ENCODE measurements at regions not wholly inside any gene's neighbourhood (a gene's known extent, or its start where the extent isn't known, plus 50 kb on each side); places are given as distances from the start of the nearest gene placed in this dataset.

- Mint-ChIP-seq H3K27ac (no peak overlapping the region), H3K9me3 (no peaks in the 10 kb centered on the region), H3K4me3 (no peak overlapping the region), H3K27me3 (ENCODE audit: insufficient read depth, low read depth) (no peaks in the 10 kb centered on the region), H3K4me1 (no peaks in the 10 kb centered on the region), H3K36me3 (no peaks in the 10 kb centered on the region)
- H3K36me3 ChIP-seq, result no peaks in the 10 kb centered on the region
- H2AFZ ChIP-seq (replicated peaks), result peak overlapping the region; percentile 26
- no peaks in the 10 kb centered on the region for H3F3A ChIP-seq (ENCODE audit: low read depth)
- no peak for TF ChIP-seq CTCF (IDR thresholded peaks at IDR 0.05)
- no peaks in the 10 kb centered on the region for H3K79me2 ChIP-seq (ENCODE audit: low read depth)
- DNase-seq (ENCODE audit: low spot score), result no peak
- H3K4me2 ChIP-seq, result no peak overlapping the region
- no peaks in the 10 kb centered on the region for H3K27me3 ChIP-seq
- H3K4me1 ChIP-seq, result no peaks in the 10 kb centered on the region
- no peak overlapping the region for H3K4me3 ChIP-seq
- H3K27ac ChIP-seq, result no peak overlapping the region
- no peaks in the 10 kb centered on the region for H4K20me1 ChIP-seq (ENCODE audit: low read depth)
- no peaks in the 10 kb centered on the region for H3K9me3 ChIP-seq (ENCODE audit: low read depth)
- H3K9ac ChIP-seq, result no peak overlapping the region
These were observed 386.6 kb upstream of the RPS23 start for GRCh38 chr5:82664732-82665131.

GRCh38 chr5:82663225-82663624, 385.1 kb upstream of the RPS23 start:
- Histone ChIP-seq H4K20me1 (ENCODE audit: low read depth) (no peaks in the 10 kb centered on the region), H3K27ac (no peak overlapping the region), H3K4me1 (no peaks in the 10 kb centered on the region), H3K9ac (no peak overlapping the region), H3K4me3 (no peak overlapping the region), H3K9me3 (ENCODE audit: low read depth) (no peaks in the 10 kb centered on the region), H2AFZ (replicated peaks) (no peak overlapping the region), H3K36me3 (no peaks in the 10 kb centered on the region), H3K79me2 (ENCODE audit: low read depth) (no peaks in the 10 kb centered on the region), H3F3A (ENCODE audit: low read depth) (no peaks in the 10 kb centered on the region), H3K27me3 (no peaks in the 10 kb centered on the region), H3K4me2 (no peak overlapping the region)
- Mint-ChIP-seq H3K27me3 (ENCODE audit: insufficient read depth, low read depth) (no peaks in the 10 kb centered on the region), H3K9me3 (no peaks in the 10 kb centered on the region), H3K4me3 (no peak overlapping the region), H3K4me1 (no peaks in the 10 kb centered on the region), H3K36me3 (no peaks in the 10 kb centered on the region), H3K27ac (no peak overlapping the region)
- no peak for DNase-seq (ENCODE audit: low spot score)
- TF ChIP-seq EZH2 (IDR thresholded peaks at IDR 0.05) (no peak), EZH2phosphoT487 (IDR thresholded peaks at IDR 0.05) (no peak), CTCF (IDR thresholded peaks at IDR 0.05) (no peak)

GRCh38 chr5:82662340-82662739, 384.2 kb upstream of the RPS23 start:
- Histone ChIP-seq H3K27me3 (no peaks in the 10 kb centered on the region), H3K4me3 (no peak overlapping the region), H3F3A (ENCODE audit: low read depth) (no peaks in the 10 kb centered on the region), H3K27ac (no peak overlapping the region), H3K4me1 (no peaks in the 10 kb centered on the region), H3K4me2 (no peak overlapping the region), H3K9me3 (ENCODE audit: low read depth) (no peaks in the 10 kb centered on the region), H3K79me2 (ENCODE audit: low read depth) (no peaks in the 10 kb centered on the region), H3K9ac (no peak overlapping the region), H3K36me3 (no peaks in the 10 kb centered on the region), H2AFZ (replicated peaks) (no peak overlapping the region), H4K20me1 (ENCODE audit: low read depth) (no peaks in the 10 kb centered on the region)
- DNase-seq (ENCODE audit: low spot score), result no peak
- no peaks in the 10 kb centered on the region for H3K27me3 Mint-ChIP-seq (ENCODE audit: insufficient read depth, low read depth)
- H3K27ac Mint-ChIP-seq, result no peak overlapping the region
- H3K4me3 Mint-ChIP-seq, result no peak overlapping the region
- H3K4me1 Mint-ChIP-seq, result no peaks in the 10 kb centered on the region
- no peaks in the 10 kb centered on the region for H3K9me3 Mint-ChIP-seq
- TF ChIP-seq EZH2phosphoT487 (IDR thresholded peaks at IDR 0.05), result no peak
- TF ChIP-seq EZH2 (IDR thresholded peaks at IDR 0.05), result no peak
- TF ChIP-seq CTCF (IDR thresholded peaks at IDR 0.05), result no peak
- no peaks in the 10 kb centered on the region for H3K36me3 Mint-ChIP-seq

GRCh38 chr5:82661933-82662332, 383.8 kb upstream of the RPS23 start:
- Histone ChIP-seq H3K4me3 (no peak overlapping the region), H3F3A (ENCODE audit: low read depth) (no peaks in the 10 kb centered on the region), H3K4me1 (no peaks in the 10 kb centered on the region), H3K36me3 (no peaks in the 10 kb centered on the region), H4K20me1 (ENCODE audit: low read depth) (no peaks in the 10 kb centered on the region), H3K9me3 (ENCODE audit: low read depth) (no peaks in the 10 kb centered on the region), H3K79me2 (ENCODE audit: low read depth) (no peaks in the 10 kb centered on the region), H2AFZ (replicated peaks) (no peak overlapping the region), H3K27ac (no peak overlapping the region), H3K4me2 (no peak overlapping the region), H3K27me3 (no peaks in the 10 kb centered on the region), H3K9ac (no peak overlapping the region)
- no peaks in the 10 kb centered on the region for H3K36me3 Mint-ChIP-seq
- DNase-seq (ENCODE audit: low spot score), result no peak
- no peak overlapping the region for H3K27ac Mint-ChIP-seq
- no peaks in the 10 kb centered on the region for H3K27me3 Mint-ChIP-seq (ENCODE audit: insufficient read depth, low read depth)
- H3K9me3 Mint-ChIP-seq, result no peaks in the 10 kb centered on the region
- H3K4me3 Mint-ChIP-seq, result no peak overlapping the region
- no peaks in the 10 kb centered on the region for H3K4me1 Mint-ChIP-seq
- TF ChIP-seq CTCF (IDR thresholded peaks at IDR 0.05) (no peak), EZH2 (IDR thresholded peaks at IDR 0.05) (no peak), EZH2phosphoT487 (IDR thresholded peaks at IDR 0.05) (no peak)
